ENCODE measurements at regions not wholly inside any gene's neighbourhood (a gene's known extent, or its start where the extent isn't known, plus 50 kb on each side); places are given as distances from the start of the nearest gene placed in this dataset.
A peak's percentile ranks its signal among the peaks of the same experiment; 100 is the strongest.

- TF ChIP-seq CTCF (IDR thresholded peaks at IDR 0.05; ENCODE audit: low read depth, low read length), result no peak
- no peaks in the 10 kb centered on the region for H3K27me3 ChIP-seq (ENCODE audit: insufficient read depth, low read depth, severe bottlenecking)
- H3K27ac ChIP-seq, result no peak overlapping the region
- no peaks in the 10 kb centered on the region for H3K9me3 ChIP-seq (ENCODE audit: severe bottlenecking)
- no peak for DNase-seq
- no peak overlapping the region for H3K4me3 ChIP-seq (ENCODE audit: low read depth, low read length)
- no peaks in the 10 kb centered on the region for H3K36me3 ChIP-seq
These were observed 66.9 kb upstream of the NTRK3 start for GRCh38 chr15:88323468-88323867.

- no peak overlapping the region for H3K4me3 ChIP-seq (ENCODE audit: low read depth, low read length)
- DNase-seq, result peak; percentile 16
These were observed 65.9 kb upstream of the NTRK3 start for GRCh38 chr15:88322461-88322860.

GRCh38 chr15:88321271-88321670 lies 64.7 kb upstream of the NTRK3 start:
- TF ChIP-seq CTCF (IDR thresholded peaks at IDR 0.05; ENCODE audit: low read depth, low read length), result no peak
- Histone ChIP-seq H3K9me3 (ENCODE audit: severe bottlenecking) (no peaks in the 10 kb centered on the region), H3K27me3 (ENCODE audit: insufficient read depth, low read depth, severe bottlenecking) (no peaks in the 10 kb centered on the region), H3K4me3 (ENCODE audit: low read depth, low read length) (no peak overlapping the region), H3K36me3 (no peaks in the 10 kb centered on the region), H3K27ac (no peak overlapping the region)
- no peak for DNase-seq

More at GRCh38 chr15:88322461-88322860, 65.9 kb upstream of the NTRK3 start:
- no peak overlapping the region for H3K27ac ChIP-seq
- no peaks in the 10 kb centered on the region for H3K36me3 ChIP-seq
- H3K9me3 ChIP-seq (ENCODE audit: severe bottlenecking), result no peaks in the 10 kb centered on the region
- H3K27me3 ChIP-seq (ENCODE audit: insufficient read depth, low read depth, severe bottlenecking), result no peaks in the 10 kb centered on the region
- no peak for TF ChIP-seq CTCF (IDR thresholded peaks at IDR 0.05; ENCODE audit: low read depth, low read length)

- Histone ChIP-seq H3K4me3 (ENCODE audit: low read depth, low read length) (no peak overlapping the region), H3K27ac (no peak overlapping the region), H3K27me3 (ENCODE audit: insufficient read depth, low read depth, severe bottlenecking) (no peaks in the 10 kb centered on the region), H3K9me3 (ENCODE audit: severe bottlenecking) (peaks cover 3% of the 10 kb centered on the region), H3K36me3 (no peaks in the 10 kb centered on the region)
- DNase-seq, result no peak
- TF ChIP-seq CTCF (IDR thresholded peaks at IDR 0.05; ENCODE audit: low read depth, low read length), result no peak
These were observed 60.0 kb upstream of the NTRK3 start for GRCh38 chr15:88316586-88316985.

- H3K27ac ChIP-seq, result no peak overlapping the region
- no peak overlapping the region for H3K4me3 ChIP-seq (ENCODE audit: low read depth, low read length)
- H3K36me3 ChIP-seq, result no peaks in the 10 kb centered on the region
- no peak for TF ChIP-seq CTCF (IDR thresholded peaks at IDR 0.05; ENCODE audit: low read depth, low read length)
- no peaks in the 10 kb centered on the region for H3K27me3 ChIP-seq (ENCODE audit: insufficient read depth, low read depth, severe bottlenecking)
- peaks cover 3% of the 10 kb centered on the region for H3K9me3 ChIP-seq (ENCODE audit: severe bottlenecking)
- no peak for DNase-seq
These were observed 58.8 kb upstream of the NTRK3 start for GRCh38 chr15:88315221-88315878.
